Limb (tissue), 2 donors: ENCODE measurements at regions not wholly inside any gene's neighbourhood (a gene's known extent, or its start where the extent isn't known, plus 50 kb on each side); places are given as distances from the start of the nearest gene placed in this dataset.
"Not testable (repeated sequence)": the region's sequence is repeated elsewhere in the genome, so short reads cannot be mapped to it uniquely, and the experiment has no call there.

Experiments used
- DNase-seq, 2 donors: peaks; one replicate each; pipeline ENCODE4 v3.0.0-alpha.2; 2016; ENCODE audit errors: extremely low spot score in 2 of 2

GRCh38 chr9:22170556-22170955, 161.5 kb upstream of the CDKN2B start:
- DNase-seq: no peak

- no peak for DNase-seq
These were observed 162.0 kb upstream of the CDKN2B start for GRCh38 chr9:22170990-22171670.

GRCh38 chr9:22171691-22172090, 162.6 kb upstream of the CDKN2B start:
- no peak for DNase-seq

GRCh38 chr9:22173908-22174307, 164.8 kb upstream of the CDKN2B start:
- DNase-seq: no peak

- DNase-seq: no peak
These were observed 167.0 kb upstream of the CDKN2B start for GRCh38 chr9:22175972-22176545.

GRCh38 chr9:22181021-22181420, 171.9 kb upstream of the CDKN2B start:
- not testable (repeated sequence) for DNase-seq

- no peak for DNase-seq
These were observed 180.4 kb upstream of the CDKN2B start for GRCh38 chr9:22189471-22189870.

GRCh38 chr9:22197000-22197399, 187.9 kb upstream of the CDKN2B start:
- DNase-seq: not testable (repeated sequence)

- no peak for DNase-seq
These were observed 189.6 kb upstream of the CDKN2B start for GRCh38 chr9:22198681-22199080.

GRCh38 chr9:22201256-22201655, 192.2 kb upstream of the CDKN2B start:
- DNase-seq: no peak

GRCh38 chr9:22203371-22204138, 194.4 kb upstream of the CDKN2B start:
- no peak for DNase-seq

GRCh38 chr9:22204240-22204639, 195.1 kb upstream of the CDKN2B start:
- no peak for DNase-seq

GRCh38 chr9:22206833-22207232, 197.7 kb upstream of the CDKN2B start:
- DNase-seq: no peak

GRCh38 chr9:22208846-22209585, 199.9 kb upstream of the CDKN2B start:
- DNase-seq: no peak

- no peak for DNase-seq
These were observed 201.2 kb upstream of the CDKN2B start for GRCh38 chr9:22210262-22210661.

- no peak for DNase-seq
These were observed 201.8 kb upstream of the CDKN2B start for GRCh38 chr9:22210936-22211335.

- peak in 1 of 2 donors; percentile 24 for DNase-seq
These were observed 202.7 kb upstream of the CDKN2B start for GRCh38 chr9:22211588-22212360.

GRCh38 chr9:22214021-22214420, 204.9 kb upstream of the CDKN2B start:
- no peak for DNase-seq

GRCh38 chr9:22214497-22215031, 205.5 kb upstream of the CDKN2B start:
- DNase-seq: no peak

- DNase-seq: no peak
These were observed 206.4 kb upstream of the CDKN2B start for GRCh38 chr9:22215521-22215920.

- no peak for DNase-seq
These were observed 207.6 kb upstream of the CDKN2B start for GRCh38 chr9:22216730-22217172.
